ENCODE measurements at regions not wholly inside any gene's neighbourhood (a gene's known extent, or its start where the extent isn't known, plus 50 kb on each side); places are given as distances from the start of the nearest gene placed in this dataset.

DNA sequence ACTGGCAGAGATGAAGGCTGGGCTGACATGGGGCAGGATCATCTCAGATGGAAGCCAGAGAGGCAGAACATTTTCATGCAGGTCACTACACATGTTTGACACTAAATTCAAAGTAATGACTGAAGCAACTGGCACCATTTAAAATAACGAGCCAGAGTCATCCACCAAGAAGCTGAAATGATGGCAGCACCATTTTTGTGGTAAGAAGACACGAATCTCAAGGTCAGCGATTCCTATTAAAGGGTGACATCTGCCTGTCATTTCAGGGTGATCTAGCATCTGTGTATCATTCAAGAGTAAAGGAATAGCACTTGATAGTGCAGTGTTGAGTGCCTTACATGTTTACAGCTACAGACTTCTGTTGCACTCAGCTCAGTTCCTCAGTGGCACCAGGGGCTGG is 113.4 kb upstream of the C11orf87 start:
- TF ChIP-seq, protein P1, sequence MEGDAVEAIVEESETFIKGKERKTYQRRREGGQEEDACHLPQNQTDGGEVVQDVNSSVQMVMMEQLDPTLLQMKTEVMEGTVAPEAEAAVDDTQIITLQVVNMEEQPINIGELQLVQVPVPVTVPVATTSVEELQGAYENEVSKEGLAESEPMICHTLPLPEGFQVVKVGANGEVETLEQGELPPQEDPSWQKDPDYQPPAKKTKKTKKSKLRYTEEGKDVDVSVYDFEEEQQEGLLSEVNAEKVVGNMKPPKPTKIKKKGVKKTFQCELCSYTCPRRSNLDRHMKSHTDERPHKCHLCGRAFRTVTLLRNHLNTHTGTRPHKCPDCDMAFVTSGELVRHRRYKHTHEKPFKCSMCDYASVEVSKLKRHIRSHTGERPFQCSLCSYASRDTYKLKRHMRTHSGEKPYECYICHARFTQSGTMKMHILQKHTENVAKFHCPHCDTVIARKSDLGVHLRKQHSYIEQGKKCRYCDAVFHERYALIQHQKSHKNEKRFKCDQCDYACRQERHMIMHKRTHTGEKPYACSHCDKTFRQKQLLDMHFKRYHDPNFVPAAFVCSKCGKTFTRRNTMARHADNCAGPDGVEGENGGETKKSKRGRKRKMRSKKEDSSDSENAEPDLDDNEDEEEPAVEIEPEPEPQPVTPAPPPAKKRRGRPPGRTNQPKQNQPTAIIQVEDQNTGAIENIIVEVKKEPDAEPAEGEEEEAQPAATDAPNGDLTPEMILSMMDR (IDR thresholded peaks at IDR 0.05; ENCODE audit: insufficient read depth, low read depth, low read length): no peak
- H3K4me3 ChIP-seq (ENCODE audit: low read depth, low read length): no peak overlapping the region
- no peak for DNase-seq (ENCODE audit: low read depth)

- TF ChIP-seq, protein P1 (IDR thresholded peaks at IDR 0.05; ENCODE audit: insufficient read depth, low read depth, low read length): no peak
- DNase-seq (ENCODE audit: low read depth): no peak
- no peak overlapping the region for H3K4me3 ChIP-seq (ENCODE audit: low read depth, low read length)
Measured at GRCh38 chr11:109309153-109309552, 112.8 kb upstream of the C11orf87 start.

GRCh38 chr11:109317726-109318125 is 104.3 kb upstream of the C11orf87 start:
- no peak overlapping the region for H3K4me3 ChIP-seq (ENCODE audit: low read depth, low read length)
- DNase-seq (ENCODE audit: low read depth): no peak
- TF ChIP-seq, protein P1 (IDR thresholded peaks at IDR 0.05; ENCODE audit: insufficient read depth, low read depth, low read length): no peak

- H3K4me3 ChIP-seq (ENCODE audit: low read depth, low read length): no peak overlapping the region
- peak; percentile 15 for DNase-seq (ENCODE audit: low read depth)
- TF ChIP-seq, protein P1 (IDR thresholded peaks at IDR 0.05; ENCODE audit: insufficient read depth, low read depth, low read length): no peak
Measured at GRCh38 chr11:109320595-109320994, 101.4 kb upstream of the C11orf87 start.

- no peak for DNase-seq (ENCODE audit: low read depth)
- H3K4me3 ChIP-seq (ENCODE audit: low read depth, low read length): no peak overlapping the region
- TF ChIP-seq, protein P1 (IDR thresholded peaks at IDR 0.05; ENCODE audit: insufficient read depth, low read depth, low read length): no peak
Measured at GRCh38 chr11:109326781-109327180, 95.2 kb upstream of the C11orf87 start.

DNA sequence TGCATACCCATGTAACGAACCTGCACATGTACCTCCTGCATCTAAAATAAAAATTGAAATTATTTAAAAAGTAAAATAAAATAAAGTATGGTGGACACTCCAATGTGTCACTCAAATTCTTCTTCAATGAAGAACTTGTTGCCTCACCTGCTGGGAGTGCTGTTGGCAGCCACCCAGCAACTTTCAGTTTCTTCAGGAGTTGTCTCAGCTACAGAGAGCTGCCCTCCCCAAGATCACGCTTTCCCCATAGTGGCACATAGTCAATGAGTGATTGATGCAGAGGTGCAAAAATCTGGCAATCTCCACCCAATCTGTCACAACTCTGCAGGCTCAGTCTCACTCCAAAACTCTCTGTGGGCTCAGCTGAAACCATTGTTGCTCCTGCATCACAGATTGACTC is 92.3 kb upstream of the C11orf87 start:
- DNase-seq (ENCODE audit: low read depth): no peak
- H3K4me3 ChIP-seq (ENCODE audit: low read depth, low read length): no peak overlapping the region
- TF ChIP-seq, protein P1 (IDR thresholded peaks at IDR 0.05; ENCODE audit: insufficient read depth, low read depth, low read length): no peak

DNA sequence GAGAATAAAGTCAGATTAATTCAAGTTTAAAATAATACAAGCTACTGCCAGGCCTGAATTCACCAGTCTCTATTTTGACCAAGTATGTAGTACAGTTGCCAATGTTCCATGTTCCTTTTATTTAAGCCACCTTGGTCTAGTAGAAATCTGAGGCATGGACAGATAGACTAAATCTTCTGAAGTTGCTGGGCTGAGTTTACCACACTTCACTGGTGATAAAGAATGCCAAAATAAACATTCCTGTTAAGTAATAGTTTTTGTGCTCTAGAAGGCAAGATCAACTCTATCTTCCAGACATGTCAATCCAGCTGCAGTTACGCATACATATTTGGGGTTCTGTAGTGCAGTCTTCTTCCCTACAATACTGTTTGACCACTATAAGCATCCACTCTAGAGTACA is 83.9 kb upstream of the C11orf87 start:
- H3K4me3 ChIP-seq (ENCODE audit: low read depth, low read length): no peak overlapping the region
- DNase-seq (ENCODE audit: low read depth): no peak
- TF ChIP-seq, protein P1 (IDR thresholded peaks at IDR 0.05; ENCODE audit: insufficient read depth, low read depth, low read length): no peak
